ENCODE measurements at regions not wholly inside any gene's neighbourhood (a gene's known extent, or its start where the extent isn't known, plus 50 kb on each side); places are given as distances from the start of the nearest gene placed in this dataset.

DNA sequence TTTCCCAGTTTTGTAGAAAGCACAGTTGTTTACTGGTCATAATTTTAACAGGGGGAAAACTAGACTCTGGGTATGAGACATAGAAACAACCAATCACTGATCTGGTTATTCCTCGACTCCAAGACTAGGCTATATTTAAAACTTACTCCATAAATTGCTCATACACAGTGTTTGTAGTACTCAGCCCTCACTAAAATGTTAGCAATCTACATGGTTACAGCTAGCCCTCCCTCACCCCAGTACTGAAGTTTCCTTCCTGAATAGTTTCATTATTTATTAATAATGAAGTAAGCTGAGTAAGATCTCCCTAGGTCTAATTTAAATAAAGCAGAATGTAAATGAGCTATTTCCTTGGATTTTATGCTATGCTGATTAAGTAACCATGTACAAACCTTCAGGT lies 275.1 kb downstream of the CDH20 start:
- H3K4me1 ChIP-seq (ENCODE audit: control insufficient read depth, low read depth, low read length): no peaks in the 10 kb centered on the region
- no peak overlapping the region for H3K23ac ChIP-seq (ENCODE audit: low read length)
- peak overlapping the region; percentile 90 for H3K18ac ChIP-seq (ENCODE audit: low read length)
- peak overlapping the region; percentile 13 for H4K8ac ChIP-seq (ENCODE audit: low read depth, low read length)
- no peaks in the 10 kb centered on the region for H3K27me3 ChIP-seq (ENCODE audit: insufficient read depth, low read length, poor library complexity)
- no peak overlapping the region for H3K4me2 ChIP-seq (ENCODE audit: low read length)
- no peak overlapping the region for H4K5ac ChIP-seq (ENCODE audit: low read length)
- H3K27ac ChIP-seq (ENCODE audit: low read depth, low read length): no peak overlapping the region
- peak overlapping the region; percentile 74 for H2BK15ac ChIP-seq (replicated peaks; ENCODE audit: low read depth)
- no CpG with 5 or more reads among the region's 1 CpG for WGBS (ENCODE audit: extremely low coverage, insufficient coverage, low lambda C conversion rate)
- H3K79me2 ChIP-seq (ENCODE audit: control insufficient read depth, insufficient read depth, low read length): no peaks in the 10 kb centered on the region
- H3K4ac ChIP-seq (ENCODE audit: low read depth, low read length): peak overlapping the region; percentile 24
- no peak overlapping the region for H2BK120ac ChIP-seq (ENCODE audit: low read depth, low read length)
- H3K36me3 ChIP-seq (ENCODE audit: control insufficient read depth, insufficient read depth, low read length): no peaks in the 10 kb centered on the region
- H2BK5ac ChIP-seq (ENCODE audit: low read length): no peak overlapping the region
- no peaks in the 10 kb centered on the region for H3K79me1 ChIP-seq (ENCODE audit: low read length)
- no peak overlapping the region for H2AK5ac ChIP-seq (ENCODE audit: low read length)
- DNase-seq: no peak
- no peak overlapping the region for H3K4me3 ChIP-seq (ENCODE audit: low read length)
- no peak overlapping the region for H3K9ac ChIP-seq (ENCODE audit: low read length)
- H3K56ac ChIP-seq (ENCODE audit: low read length): no peak overlapping the region

DNA sequence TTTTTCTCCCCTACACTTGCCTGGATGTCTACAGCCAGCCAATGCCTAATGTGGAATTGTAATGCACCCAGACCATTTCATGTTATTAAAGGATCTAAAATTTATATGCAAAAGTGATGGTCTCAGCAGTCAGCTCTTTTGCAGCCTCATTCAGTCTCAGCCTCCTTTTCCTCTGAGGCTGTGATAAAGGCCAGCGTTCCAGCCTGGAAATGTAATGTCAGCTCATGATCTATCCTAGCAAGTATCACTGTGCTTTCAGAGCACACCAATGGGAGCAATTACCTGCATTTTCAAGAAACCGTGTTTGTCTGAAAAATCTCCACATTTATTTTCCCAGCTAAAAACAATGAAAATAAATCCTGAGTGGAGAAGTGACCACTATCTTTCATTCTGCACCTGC lies 274.6 kb downstream of the CDH20 start:
- H4K8ac ChIP-seq (ENCODE audit: low read depth, low read length): peak overlapping the region; percentile 13
- peak overlapping the region; percentile 74 for H2BK15ac ChIP-seq (replicated peaks; ENCODE audit: low read depth)
- no peak overlapping the region for H3K4me3 ChIP-seq (ENCODE audit: low read length)
- H3K27ac ChIP-seq (ENCODE audit: low read depth, low read length): no peak overlapping the region
- no peak overlapping the region for H3K9ac ChIP-seq (ENCODE audit: low read length)
- H3K36me3 ChIP-seq (ENCODE audit: control insufficient read depth, insufficient read depth, low read length): no peaks in the 10 kb centered on the region
- H3K23ac ChIP-seq (ENCODE audit: low read length): no peak overlapping the region
- no peak overlapping the region for H4K5ac ChIP-seq (ENCODE audit: low read length)
- peak overlapping the region; percentile 88 for H2BK120ac ChIP-seq (ENCODE audit: low read depth, low read length)
- H3K4me2 ChIP-seq (ENCODE audit: low read length): no peak overlapping the region
- no peaks in the 10 kb centered on the region for H3K79me2 ChIP-seq (ENCODE audit: control insufficient read depth, insufficient read depth, low read length)
- H3K79me1 ChIP-seq (ENCODE audit: low read length): no peaks in the 10 kb centered on the region
- DNase-seq: no peak
- peak overlapping the region; percentile 47 for H3K56ac ChIP-seq (ENCODE audit: low read length)
- peak overlapping the region; percentile 24 for H3K4ac ChIP-seq (ENCODE audit: low read depth, low read length)
- no peaks in the 10 kb centered on the region for H3K4me1 ChIP-seq (ENCODE audit: control insufficient read depth, low read depth, low read length)
- no peak overlapping the region for H2AK5ac ChIP-seq (ENCODE audit: low read length)
- H2BK5ac ChIP-seq (ENCODE audit: low read length): peak overlapping the region; percentile 18
- WGBS (ENCODE audit: extremely low coverage, insufficient coverage, low lambda C conversion rate): no CpG with 5 or more reads among the region's 2 CpGs
- peak overlapping the region; percentile 90 for H3K18ac ChIP-seq (ENCODE audit: low read length)
- no peaks in the 10 kb centered on the region for H3K27me3 ChIP-seq (ENCODE audit: insufficient read depth, low read length, poor library complexity)

DNA sequence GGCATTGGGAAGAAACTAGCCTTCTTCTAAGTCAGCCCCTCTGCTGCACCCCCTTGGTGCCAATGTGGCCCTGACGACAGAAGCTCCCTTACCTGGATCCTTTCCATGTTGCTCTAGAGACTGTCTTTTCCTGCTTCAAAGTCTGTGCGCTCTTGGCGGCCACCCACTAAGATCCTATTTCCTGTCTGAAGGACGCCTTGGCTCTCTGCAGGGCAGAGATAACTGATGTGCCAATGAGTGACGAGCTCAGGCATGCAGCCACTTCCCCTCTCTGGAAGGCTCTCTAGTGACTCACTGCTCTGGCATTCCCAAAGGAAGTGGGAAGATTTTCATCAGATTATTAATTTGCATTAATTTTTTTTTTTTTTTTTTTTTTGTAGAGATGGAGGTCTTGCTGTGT lies 273.5 kb downstream of the CDH20 start:
- no peak overlapping the region for H2AK5ac ChIP-seq (ENCODE audit: low read length)
- H3K27ac ChIP-seq (ENCODE audit: low read depth, low read length): peak overlapping the region; percentile 96
- H2BK120ac ChIP-seq (ENCODE audit: low read depth, low read length): peak overlapping the region; percentile 78
- no peak overlapping the region for H4K5ac ChIP-seq (ENCODE audit: low read length)
- no peaks in the 10 kb centered on the region for H3K79me1 ChIP-seq (ENCODE audit: low read length)
- no peaks in the 10 kb centered on the region for H3K27me3 ChIP-seq (ENCODE audit: insufficient read depth, low read length, poor library complexity)
- H3K4me3 ChIP-seq (ENCODE audit: low read length): peak overlapping the region; percentile 2
- H3K36me3 ChIP-seq (ENCODE audit: control insufficient read depth, insufficient read depth, low read length): no peaks in the 10 kb centered on the region
- H3K4me1 ChIP-seq (ENCODE audit: control insufficient read depth, low read depth, low read length): no peaks in the 10 kb centered on the region
- no peak overlapping the region for H2BK15ac ChIP-seq (replicated peaks; ENCODE audit: low read depth)
- H3K9ac ChIP-seq (ENCODE audit: low read length): peak overlapping the region; percentile 75
- H3K18ac ChIP-seq (ENCODE audit: low read length): peak overlapping the region; percentile 86
- H4K8ac ChIP-seq (ENCODE audit: low read depth, low read length): peak overlapping the region; percentile 94
- peak; percentile 99 for DNase-seq
- H3K56ac ChIP-seq (ENCODE audit: low read length): peak overlapping the region; percentile 89
- no CpG with 5 or more reads among the region's 5 CpGs for WGBS (ENCODE audit: extremely low coverage, insufficient coverage, low lambda C conversion rate)
- H3K79me2 ChIP-seq (ENCODE audit: control insufficient read depth, insufficient read depth, low read length): no peaks in the 10 kb centered on the region
- H2BK5ac ChIP-seq (ENCODE audit: low read length): peak overlapping the region; percentile 96
- peak overlapping the region; percentile 1 for H3K23ac ChIP-seq (ENCODE audit: low read length)
- peak overlapping the region; percentile 95 for H3K4ac ChIP-seq (ENCODE audit: low read depth, low read length)
- peak overlapping the region; percentile 60 for H3K4me2 ChIP-seq (ENCODE audit: low read length)

DNA sequence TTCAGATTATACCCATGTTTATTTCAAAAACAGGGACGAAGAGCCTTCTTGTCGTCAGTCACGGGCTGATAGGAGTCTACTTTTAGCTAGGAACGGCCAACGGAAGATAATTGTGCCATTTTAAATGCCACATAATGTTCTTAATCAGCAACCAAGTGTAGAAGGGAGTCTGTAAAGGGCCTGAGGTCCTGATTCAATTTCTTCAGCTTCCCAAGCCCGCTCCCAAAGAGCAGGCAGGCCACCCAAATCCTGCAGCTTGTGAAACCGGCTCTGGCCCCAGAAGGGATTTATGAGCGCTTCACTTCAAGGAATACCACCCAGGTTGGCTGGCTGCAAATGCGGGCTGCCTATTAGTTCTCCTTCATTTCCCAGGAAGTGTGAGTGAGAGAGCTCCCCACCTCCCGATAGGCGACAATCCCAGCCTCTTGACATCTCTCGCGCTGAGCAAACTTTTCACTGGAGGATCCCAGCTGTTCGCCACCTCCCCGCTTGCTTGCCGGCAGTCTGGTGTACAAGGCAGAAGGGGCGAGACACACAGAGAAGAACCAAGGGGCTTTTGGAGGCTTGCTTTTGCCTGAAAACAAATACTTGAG lies 272.9 kb downstream of the CDH20 start:
- H2BK120ac ChIP-seq (ENCODE audit: low read depth, low read length): peak overlapping the region; percentile 78
- H4K5ac ChIP-seq (ENCODE audit: low read length): peak overlapping the region; percentile 59
- H3K4me1 ChIP-seq (ENCODE audit: control insufficient read depth, low read depth, low read length): no peaks in the 10 kb centered on the region
- H3K4ac ChIP-seq (ENCODE audit: low read depth, low read length): peak overlapping the region; percentile 95
- H4K8ac ChIP-seq (ENCODE audit: low read depth, low read length): no peak overlapping the region
- H3K36me3 ChIP-seq (ENCODE audit: control insufficient read depth, insufficient read depth, low read length): no peaks in the 10 kb centered on the region
- peak overlapping the region; percentile 1 for H3K23ac ChIP-seq (ENCODE audit: low read length)
- H3K79me1 ChIP-seq (ENCODE audit: low read length): no peaks in the 10 kb centered on the region
- DNase-seq: peak; percentile 94
- H3K27ac ChIP-seq (ENCODE audit: low read depth, low read length): peak overlapping the region; percentile 96
- no peaks in the 10 kb centered on the region for H3K27me3 ChIP-seq (ENCODE audit: insufficient read depth, low read length, poor library complexity)
- no peak overlapping the region for H2AK5ac ChIP-seq (ENCODE audit: low read length)
- H3K4me2 ChIP-seq (ENCODE audit: low read length): peak overlapping the region; percentile 60
- H3K9ac ChIP-seq (ENCODE audit: low read length): peak overlapping the region; percentile 75
- H3K56ac ChIP-seq (ENCODE audit: low read length): peak overlapping the region; percentile 89
- H3K18ac ChIP-seq (ENCODE audit: low read length): peak overlapping the region; percentile 86
- peak overlapping the region; percentile 2 for H3K4me3 ChIP-seq (ENCODE audit: low read length)
- peak overlapping the region; percentile 96 for H2BK5ac ChIP-seq (ENCODE audit: low read length)
- peak overlapping the region; percentile 11 for H2BK15ac ChIP-seq (replicated peaks; ENCODE audit: low read depth)
- no peaks in the 10 kb centered on the region for H3K79me2 ChIP-seq (ENCODE audit: control insufficient read depth, insufficient read depth, low read length)
- WGBS (ENCODE audit: extremely low coverage, insufficient coverage, low lambda C conversion rate): no CpG with 5 or more reads among the region's 17 CpGs

DNA sequence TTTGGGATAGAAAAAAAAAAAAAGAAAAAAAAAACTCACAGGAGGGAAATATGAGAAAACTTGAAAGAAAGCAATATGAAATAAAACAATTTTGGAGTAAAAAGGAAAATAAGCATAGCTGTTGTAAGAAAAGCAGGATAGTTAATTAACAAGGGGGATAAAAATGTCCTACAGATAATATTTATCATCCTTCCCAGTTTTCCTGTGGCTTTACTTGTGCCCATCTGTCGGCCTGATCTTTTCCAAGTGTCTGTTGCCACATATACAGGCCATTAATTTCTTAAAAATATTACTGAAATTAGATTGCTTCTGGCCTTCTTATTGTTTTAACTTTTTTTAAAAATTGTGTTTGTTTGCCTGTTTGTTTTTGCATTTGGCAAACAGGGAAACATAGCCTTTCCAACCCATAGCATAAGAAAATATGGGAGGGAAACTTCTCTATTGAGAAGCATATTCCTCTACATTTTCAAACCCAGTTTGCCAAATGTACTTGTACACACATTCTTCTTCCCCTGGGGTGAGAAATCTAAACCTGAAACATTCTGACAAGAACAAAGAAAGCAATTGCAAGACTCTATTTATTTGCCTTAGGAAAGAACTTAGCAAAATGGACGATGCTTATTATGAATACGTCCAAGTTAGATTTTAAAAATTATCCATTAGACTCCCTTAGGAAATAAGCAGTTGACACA lies 272.3 kb downstream of the CDH20 start:
- Histone ChIP-seq H3K4me3 (ENCODE audit: low read length) (no peak overlapping the region), H4K5ac (ENCODE audit: low read length) (no peak overlapping the region), H2BK5ac (ENCODE audit: low read length) (peak overlapping the region; percentile 96), H3K27me3 (ENCODE audit: insufficient read depth, low read length, poor library complexity) (no peaks in the 10 kb centered on the region), H3K36me3 (ENCODE audit: control insufficient read depth, insufficient read depth, low read length) (no peaks in the 10 kb centered on the region), H3K4me2 (ENCODE audit: low read length) (peak overlapping the region; percentile 60), H3K79me1 (ENCODE audit: low read length) (no peaks in the 10 kb centered on the region), H3K23ac (ENCODE audit: low read length) (no peak overlapping the region), H2BK15ac (replicated peaks; ENCODE audit: low read depth) (peak overlapping the region; percentile 11), H2AK5ac (ENCODE audit: low read length) (no peak overlapping the region), H4K8ac (ENCODE audit: low read depth, low read length) (no peak overlapping the region), H3K4ac (ENCODE audit: low read depth, low read length) (peak overlapping the region; percentile 75), H3K27ac (ENCODE audit: low read depth, low read length) (peak overlapping the region; percentile 96), H3K4me1 (ENCODE audit: control insufficient read depth, low read depth, low read length) (no peaks in the 10 kb centered on the region), H3K56ac (ENCODE audit: low read length) (peak overlapping the region; percentile 89), H3K9ac (ENCODE audit: low read length) (peak overlapping the region; percentile 75), H3K79me2 (ENCODE audit: control insufficient read depth, insufficient read depth, low read length) (no peaks in the 10 kb centered on the region), H3K18ac (ENCODE audit: low read length) (peak overlapping the region; percentile 86), H2BK120ac (ENCODE audit: low read depth, low read length) (peak overlapping the region; percentile 65)
- no peak for DNase-seq
- no CpG with 5 or more reads among the region's 3 CpGs for WGBS (ENCODE audit: extremely low coverage, insufficient coverage, low lambda C conversion rate)

Data from mesendoderm (in vitro differentiated cells).